K562 (cell line): ENCODE measurements at regions not wholly inside any gene's neighbourhood (a gene's known extent, or its start where the extent isn't known, plus 50 kb on each side); places are given as distances from the start of the nearest gene placed in this dataset.

Source experiments
- ARID1B ChIP-seq: fragments of 450-650 bp; IDR thresholded peaks from 2 replicates; pipeline ENCODE4 v1.6.1; 2016; ENCODE audit warnings: antibody characterized with exemption, mild to moderate bottlenecking, inconsistent platforms
- C11orf30 ChIP-seq: fragments of 450-650 bp; IDR thresholded peaks from 2 replicates; pipeline ENCODE4 v1.6.1; 2016; ENCODE audit warnings: low read depth, mild to moderate bottlenecking
- CHAMP1 ChIP-seq: fragments of 450-650 bp; IDR thresholded peaks from 2 replicates; pipeline ENCODE4 v1.6.1; 2016; ENCODE audit warnings: mild to moderate bottlenecking
- DLX4 ChIP-seq: fragments of 250-450 bp; sonication (Bioruptor Pico); IDR thresholded peaks from 2 replicates; pipeline ENCODE4 v1.6.1; 2021; ENCODE audit warnings: mild to moderate bottlenecking
- EWSR1 ChIP-seq: fragments of 450-650 bp; IDR thresholded peaks from 2 replicates; pipeline ENCODE4 v1.6.1; 2018; ENCODE audit warnings: borderline replicate concordance, mild to moderate bottlenecking, low read depth, moderate library complexity; ENCODE audit not compliant: partially characterized antibody
- GABPB2 ChIP-seq: fragments of 250-450 bp; sonication (Bioruptor Pico); conservative IDR thresholded peaks from 2 replicates; pipeline ENCODE4 v1.5.1; 2021; ENCODE audit warnings: mild to moderate bottlenecking
- GATAD2A ChIP-seq: fragments of 450-650 bp; IDR thresholded peaks from 2 replicates; pipeline ENCODE4 v1.6.1; 2017
- GTF2F1 ChIP-seq: IDR thresholded peaks from 2 replicates; pipeline ENCODE4 v1.6.1; 2011; ENCODE audit warnings: low read depth, low read length, improper control_type of control experiment
- NELFE ChIP-seq: IDR thresholded peaks from 2 replicates; pipeline ENCODE4 v1.6.1; 2011; ENCODE audit warnings: mild to moderate bottlenecking; ENCODE audit not compliant: insufficient read depth, insufficient read length
- NONO ChIP-seq, 2 experiments: fragments of 200-400 bp in 1 of 2; fragments of 450-650 bp in 1 of 2; formaldehyde crosslinking in 1 of 2; IDR thresholded peaks; 2 replicates each; pipeline ENCODE4 v1.6.1; 2017; ENCODE audit warnings: low read depth in 2 of 2, mild to moderate bottlenecking in 2 of 2, moderate library complexity in 2 of 2, low read length in 1 of 2
- POU5F1 ChIP-seq: fragments of 150-350 bp; IDR thresholded peaks from 2 replicates; pipeline ENCODE4 v1.6.1; 2014; ENCODE audit warnings: borderline replicate concordance, low read length, low read depth, mild to moderate bottlenecking; ENCODE audit not compliant: partially characterized antibody
- SMAD1 ChIP-seq: fragments of 150-350 bp; IDR thresholded peaks from 2 replicates; pipeline ENCODE4 v1.6.1; 2014; ENCODE audit warnings: low read length, low read depth; ENCODE audit not compliant: partially characterized antibody
- THRA ChIP-seq: fragments of 450-650 bp; IDR thresholded peaks from 2 replicates; pipeline ENCODE4 v1.6.1; 2017; ENCODE audit warnings: mild to moderate bottlenecking, moderate library complexity
- TRIM24 ChIP-seq, 2 experiments: fragments of 450-650 bp; IDR thresholded peaks; 2 replicates each; pipeline ENCODE4 v1.6.1; 2016
- TRIM25 ChIP-seq: fragments of 450-650 bp; IDR thresholded peaks from 2 replicates; pipeline ENCODE4 v1.7.0; 2016; ENCODE audit warnings: borderline replicate concordance
- ZNF146 ChIP-seq: IDR thresholded peaks from one replicate; pipeline ENCODE4 v1.6.1; 2018; ENCODE audit warnings: missing compliant biosample characterization; ENCODE audit not compliant: unreplicated experiment

GRCh38 chr7:106397994-106398393 is 113.2 kb upstream of the NAMPT start (continued):
- TF ChIP-seq ARID1B: no peak
- no peak for TF ChIP-seq TRIM25
- TF ChIP-seq GABPB2 (CRISPR knock-in tag): no peak
- no peak for TF ChIP-seq POU5F1
- TF ChIP-seq GTF2F1: no peak
- TF ChIP-seq DLX4: no peak
- TF ChIP-seq TRIM24 (IDR thresholded peaks at IDR 0.05): peak in 1 of 2 experiments; percentile 21; a peak in 1 of 4 replicates
- TF ChIP-seq SMAD1: no peak
- TF ChIP-seq THRA: no peak
- no peak for TF ChIP-seq ZNF146
- no peak for TF ChIP-seq GATAD2A
- TF ChIP-seq C11orf30: peak; percentile 67
- TF ChIP-seq CHAMP1: no peak
- no peak for TF ChIP-seq NONO (IDR thresholded peaks at IDR 0.05; ENCODE audit: low read depth in 2 of 2, low read length in 1 of 2)
- TF ChIP-seq NELFE: no peak
- TF ChIP-seq EWSR1: no peak
